CD4-positive, alpha-beta T cell treated with Interleukin-21 for 1 hour (primary cell): ENCODE measurements at regions not wholly inside any gene's neighbourhood (a gene's known extent, or its start where the extent isn't known, plus 50 kb on each side); places are given as distances from the start of the nearest gene placed in this dataset.

Experiments
- DNase-seq: peaks from one replicate; pipeline ENCODE4 v3.0.0-alpha.2; 2020

- DNase-seq, result no peak
Measured at GRCh38 chrX:45852884-45853283, 652.2 kb upstream of the DIPK2B start.

DNA sequence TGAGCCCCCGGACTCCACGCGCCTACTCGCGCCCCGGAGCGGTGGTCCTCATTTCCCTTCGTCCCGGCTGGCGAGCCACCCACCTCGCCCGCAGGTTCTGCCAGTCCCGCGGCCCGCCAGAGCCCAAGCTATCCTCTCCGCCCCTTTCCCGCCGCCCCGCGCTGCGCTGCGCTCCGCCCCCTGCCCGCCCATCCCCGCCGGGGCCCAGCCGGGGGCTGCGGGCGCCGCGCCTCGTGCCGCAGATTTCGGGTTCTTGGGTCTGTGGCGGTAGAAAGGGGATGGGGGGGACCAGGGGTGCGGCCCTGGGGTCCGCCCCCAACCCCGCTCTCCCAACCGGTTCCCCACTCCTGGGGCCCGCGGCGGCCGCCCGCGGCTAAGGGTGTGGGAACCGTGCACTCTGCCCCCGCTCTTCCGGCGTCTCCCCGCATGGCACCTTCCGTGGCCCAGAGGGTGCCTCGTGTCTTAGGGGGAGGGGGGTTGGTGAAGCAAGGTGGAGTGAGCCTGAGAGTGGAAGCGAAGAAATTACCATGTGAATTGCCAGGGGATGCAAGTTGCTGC is 650.8 kb upstream of the DIPK2B start:
- peak; percentile 53 for DNase-seq

- DNase-seq, result no peak
Measured at GRCh38 chrX:45850775-45851433, 650.2 kb upstream of the DIPK2B start.

- peak; percentile 16 for DNase-seq
Measured at GRCh38 chrX:45850197-45850774, 649.6 kb upstream of the DIPK2B start.

DNA sequence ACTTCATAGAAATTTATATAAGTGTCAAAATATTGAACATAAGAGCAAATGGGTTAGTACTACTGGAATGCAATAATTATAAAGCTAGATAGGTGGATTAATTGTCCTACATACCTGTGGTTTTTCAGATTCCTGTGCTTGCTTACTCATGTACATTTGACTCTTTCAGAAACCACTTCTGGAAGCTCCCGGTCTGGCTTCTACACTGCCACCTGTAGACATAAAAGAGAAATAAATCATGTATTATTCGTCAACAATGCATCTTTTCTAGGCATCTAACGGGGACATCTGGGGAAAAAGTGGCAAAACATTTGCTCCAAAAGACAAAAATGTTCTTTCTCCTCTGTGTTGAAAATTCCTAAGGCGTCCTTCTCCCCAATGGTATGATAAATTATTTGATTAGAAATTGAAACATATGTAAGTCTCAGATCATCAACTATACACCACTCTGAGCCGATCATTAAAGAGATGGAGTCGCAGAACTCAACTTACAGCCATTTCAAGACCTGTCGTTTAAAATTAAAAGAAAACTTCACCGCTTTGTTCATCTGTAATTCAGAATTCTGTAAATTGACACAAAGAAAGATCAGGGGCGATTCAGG is 648.7 kb upstream of the DIPK2B start:
- peak; percentile 51 for DNase-seq

DNA sequence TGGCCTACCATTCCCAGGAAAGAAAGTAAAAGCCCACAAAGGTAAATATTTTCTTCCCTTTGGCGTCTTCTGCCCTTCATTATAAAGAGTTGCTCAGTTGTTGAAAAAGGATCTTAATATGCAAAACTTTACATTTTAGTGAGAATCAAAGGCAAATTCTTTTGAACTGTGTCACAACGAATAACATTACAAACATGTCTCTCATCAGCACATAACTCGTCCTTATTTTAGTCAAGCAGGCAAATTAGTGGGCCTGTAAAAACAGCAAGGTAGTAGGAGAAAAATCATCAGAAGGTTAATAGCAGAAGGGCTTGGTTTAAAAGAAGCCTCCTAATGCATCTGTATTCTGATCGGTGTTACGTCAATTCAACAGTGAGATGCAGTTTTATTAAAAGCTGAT is 647.3 kb upstream of the DIPK2B start:
- no peak for DNase-seq

DNA sequence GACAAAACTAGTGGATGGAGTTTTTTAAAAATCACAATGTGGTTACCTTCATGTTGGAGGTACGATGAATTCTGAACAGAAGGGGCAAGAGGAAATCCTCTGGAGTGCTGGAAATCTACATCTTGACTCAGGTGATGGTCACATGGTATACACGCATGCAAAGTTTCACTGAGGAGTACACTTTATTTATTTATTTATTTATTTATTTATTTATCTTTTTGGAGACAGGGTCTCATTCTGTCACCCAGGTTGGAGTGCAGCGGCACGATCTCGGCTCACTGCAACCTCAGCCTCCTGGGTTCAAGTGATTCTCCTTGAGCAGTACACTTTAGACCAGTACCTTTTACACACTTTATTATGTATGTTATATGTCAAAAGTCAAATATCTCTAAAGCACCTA is 645.7 kb upstream of the DIPK2B start:
- DNase-seq, result no peak

DNA sequence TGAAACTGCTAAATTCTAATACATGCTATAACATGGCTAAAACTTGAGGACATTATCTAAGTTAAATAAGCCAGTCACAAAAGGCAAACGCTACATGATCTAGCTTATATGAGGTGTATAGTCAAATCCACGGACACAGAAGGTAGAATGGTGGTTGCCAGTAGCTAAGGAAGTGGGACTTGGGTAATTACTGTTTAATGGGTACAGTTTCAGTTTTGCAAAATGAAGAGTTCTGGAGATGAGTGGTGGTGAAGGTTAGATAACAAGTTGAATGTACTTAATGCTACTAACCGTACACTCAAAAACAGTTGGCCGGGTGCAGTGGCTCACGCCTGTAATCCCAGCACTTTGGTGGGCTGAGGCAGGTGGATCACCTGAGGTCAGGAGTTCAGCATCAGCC is 644.5 kb upstream of the DIPK2B start:
- DNase-seq, result no peak

GRCh38 chrX:45843518-45843917 is 642.8 kb upstream of the DIPK2B start:
- DNase-seq, result peak; percentile 44

- DNase-seq, result no peak
Measured at GRCh38 chrX:45842926-45843315, 642.2 kb upstream of the DIPK2B start.

DNA sequence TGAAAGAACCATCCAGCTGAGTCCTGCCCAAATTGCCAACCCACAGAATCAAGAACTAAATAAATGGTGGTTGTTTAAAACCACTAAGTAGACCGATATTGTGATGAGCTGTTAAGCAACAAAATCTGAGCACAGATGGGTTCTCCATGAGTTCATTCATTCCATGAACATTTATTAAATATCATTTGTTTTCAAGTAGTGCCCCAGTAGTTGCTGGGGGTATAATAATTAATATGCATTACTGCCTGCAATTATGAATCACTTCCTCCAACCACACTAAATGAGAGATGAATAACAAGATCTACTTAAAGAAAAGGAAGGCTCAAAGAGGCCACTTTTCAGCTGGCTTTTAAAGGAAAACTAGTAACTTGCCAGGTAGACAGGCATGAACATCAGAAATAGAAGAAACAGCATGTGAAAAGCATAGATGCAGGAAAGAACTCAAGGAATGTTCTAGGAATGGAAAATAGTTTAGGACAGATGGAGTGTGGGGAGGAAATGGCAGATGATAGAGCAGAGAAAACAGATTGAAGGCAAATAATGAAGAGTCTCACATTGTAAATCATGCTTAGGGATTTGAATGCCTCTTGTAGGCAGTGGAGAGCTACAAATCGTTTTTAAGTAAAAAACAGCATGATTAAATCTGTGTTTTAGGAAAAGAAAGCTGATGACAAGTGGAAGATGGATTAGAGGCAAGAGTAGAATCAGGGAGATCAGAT is 641.7 kb upstream of the DIPK2B start:
- no peak for DNase-seq

DNA sequence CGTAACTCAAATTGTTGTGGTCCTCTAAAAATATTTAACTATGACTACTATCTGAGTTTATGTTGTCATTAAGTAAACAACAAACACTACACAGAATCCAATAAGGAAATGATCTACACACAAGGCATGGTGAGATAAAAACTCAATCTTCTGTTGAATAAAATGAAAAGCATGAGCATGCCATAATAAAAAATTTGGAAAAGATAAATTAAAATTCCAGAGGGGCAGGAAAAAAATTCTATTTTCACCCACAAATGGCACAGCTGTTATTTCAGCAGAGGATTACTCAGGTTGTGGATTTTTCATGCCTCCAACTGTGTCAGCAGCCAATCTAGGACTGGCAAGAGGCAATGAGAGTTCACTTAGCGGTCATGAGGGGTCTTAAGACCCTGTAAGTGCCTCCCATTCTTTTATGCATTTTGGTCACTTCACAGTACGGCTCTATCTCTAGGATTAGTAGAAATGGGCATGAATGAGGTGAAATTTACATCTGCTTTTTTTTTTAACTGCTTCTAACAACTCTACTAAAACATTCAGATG is 639.8 kb upstream of the DIPK2B start:
- DNase-seq, result no peak

GRCh38 chrX:45830343-45830742 is 629.7 kb upstream of the DIPK2B start:
- DNase-seq, result no peak

DNA sequence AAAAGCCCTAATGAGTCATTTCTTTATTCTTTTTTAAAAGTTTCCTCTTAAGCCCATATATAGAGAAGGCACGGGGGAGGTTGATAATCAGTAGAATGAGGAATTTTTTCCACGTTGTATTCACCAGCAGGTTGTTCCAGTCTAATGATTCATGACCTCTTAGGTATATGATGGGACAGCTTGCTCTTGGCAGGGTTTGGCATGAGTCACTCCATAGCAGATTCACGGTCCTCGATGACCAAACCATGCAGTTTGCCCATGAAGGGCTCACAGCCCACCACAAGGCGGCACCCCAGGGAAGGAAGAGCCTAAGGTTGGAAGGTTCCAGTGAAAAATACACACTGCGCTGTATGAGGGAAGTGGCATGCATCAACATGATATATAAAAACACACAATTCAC is 623.8 kb upstream of the DIPK2B start:
- DNase-seq, result peak; percentile 34

GRCh38 chrX:45823536-45823935 is 622.9 kb upstream of the DIPK2B start:
- no peak for DNase-seq

DNA sequence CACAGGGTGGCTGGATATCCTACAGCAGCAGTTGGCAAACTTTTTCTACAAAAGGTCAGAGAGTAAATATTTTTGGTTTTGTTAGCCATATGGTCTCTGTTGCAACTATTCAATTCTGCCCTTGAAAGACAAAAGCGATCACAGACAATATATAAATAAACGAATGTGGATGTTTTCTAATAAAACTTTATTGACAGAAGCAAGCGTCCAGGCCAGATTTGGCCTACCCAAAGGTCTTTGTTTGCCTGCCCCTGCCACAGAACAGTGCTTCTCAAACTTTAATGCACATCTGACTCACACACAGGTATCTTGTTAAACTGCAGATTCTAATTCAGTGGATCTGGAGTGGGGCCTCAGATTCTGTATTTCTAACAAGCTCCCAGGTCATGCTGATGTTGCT is 621.4 kb upstream of the DIPK2B start:
- no peak for DNase-seq

- no peak for DNase-seq
Measured at GRCh38 chrX:45818913-45819312, 618.2 kb upstream of the DIPK2B start.

DNA sequence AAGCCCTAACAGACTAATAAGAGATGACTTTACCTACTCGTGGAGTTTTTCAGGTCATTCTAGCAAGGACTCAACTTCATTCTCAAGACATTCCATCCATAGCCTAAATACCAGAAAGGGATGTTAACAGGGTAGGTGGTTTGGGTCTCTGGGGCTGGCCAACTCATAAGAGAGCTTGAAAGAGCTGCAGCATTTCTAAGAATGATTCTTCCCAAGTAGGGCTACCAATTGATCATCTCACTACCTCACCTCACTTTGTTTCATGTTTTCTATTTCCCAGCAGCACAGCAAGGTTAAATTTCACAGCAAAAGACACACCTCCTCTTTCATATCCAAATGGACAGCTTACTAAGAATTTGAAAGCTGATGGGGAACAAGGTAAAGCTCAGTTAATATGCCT is 614.8 kb upstream of the DIPK2B start:
- DNase-seq, result no peak

- no peak for DNase-seq
Measured at GRCh38 chrX:45811326-45811725, 610.6 kb upstream of the DIPK2B start.

DNA sequence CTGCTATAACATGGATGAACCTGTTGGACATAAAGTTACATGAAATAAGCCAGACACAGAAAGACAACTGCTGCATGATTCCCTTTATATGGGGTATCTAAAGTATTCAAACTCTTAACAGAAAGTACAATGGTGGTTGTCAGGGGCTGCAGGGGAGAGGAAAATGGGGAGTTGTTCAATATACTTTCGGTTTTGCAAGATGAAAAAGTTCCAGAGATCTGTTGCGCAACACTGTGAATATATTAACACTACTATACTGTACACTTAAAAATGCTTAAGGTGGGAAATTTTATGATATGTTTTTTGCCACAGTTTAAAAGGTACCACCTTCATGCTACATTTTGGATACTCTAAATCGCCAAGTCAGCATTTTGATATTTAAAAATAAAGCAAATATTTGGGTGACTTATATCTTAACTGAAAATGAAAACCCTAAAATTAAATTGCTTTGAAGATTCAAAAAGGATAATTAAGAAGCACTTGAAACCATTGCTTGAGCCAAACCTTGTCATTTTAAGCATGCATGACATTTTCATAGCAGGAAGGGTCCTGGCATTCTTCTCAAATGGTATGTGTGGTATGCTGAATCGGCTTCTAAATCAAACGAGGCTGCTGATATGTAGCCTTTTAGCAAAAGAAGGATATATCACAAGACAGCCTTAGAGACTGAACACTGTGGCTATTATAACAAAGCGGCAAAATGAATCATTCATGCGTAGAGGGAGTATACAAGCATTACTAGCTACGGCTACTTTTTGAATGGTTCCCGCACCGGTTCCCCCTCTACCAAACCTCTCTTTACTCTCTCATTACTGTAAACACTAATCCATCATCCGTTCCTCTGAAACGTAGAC is 607.1 kb upstream of the DIPK2B start:
- peak; percentile 45 for DNase-seq

DNA sequence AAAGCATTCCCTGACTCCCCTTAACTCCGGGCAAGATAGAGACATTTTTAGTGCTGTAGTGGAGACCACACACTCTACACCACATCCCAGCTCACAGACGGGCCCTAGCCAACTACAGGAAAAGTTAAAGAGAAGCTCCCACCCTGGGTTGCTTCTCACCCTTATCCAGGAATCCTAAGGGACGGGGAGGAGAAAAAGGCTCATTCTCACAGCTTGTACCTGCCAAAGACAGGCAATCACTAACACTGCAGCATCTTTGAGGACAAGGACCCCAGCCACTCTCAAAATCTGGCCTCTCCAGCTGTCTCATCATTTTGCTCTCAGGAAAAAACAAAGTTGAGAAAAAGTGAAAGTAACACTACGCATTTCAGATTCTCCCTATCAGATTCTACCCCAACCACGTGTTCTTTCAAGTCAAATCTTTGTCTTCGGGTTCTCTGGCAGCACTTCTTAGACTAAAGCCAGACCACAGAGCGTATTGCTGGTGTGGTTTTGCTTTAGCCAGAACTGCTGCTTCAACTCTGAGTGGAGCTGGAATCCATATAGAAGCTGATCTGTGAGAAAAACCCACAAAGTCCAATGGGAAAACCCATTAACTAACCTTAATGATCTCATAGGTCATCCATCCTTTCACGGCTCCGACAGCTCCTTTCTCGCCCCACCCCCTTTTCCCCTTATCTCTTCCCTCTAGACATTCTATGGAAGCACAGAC is 605.9 kb upstream of the DIPK2B start:
- DNase-seq, result peak; percentile 81

- no peak for DNase-seq
Measured at GRCh38 chrX:45804276-45804675, 603.6 kb upstream of the DIPK2B start.
